ENCODE measurements at regions not wholly inside any gene's neighbourhood (a gene's known extent, or its start where the extent isn't known, plus 50 kb on each side); places are given as distances from the start of the nearest gene placed in this dataset.
"Not testable (repeated sequence)": the region's sequence is repeated elsewhere in the genome, so short reads cannot be mapped to it uniquely, and the experiment has no call there.

DNA sequence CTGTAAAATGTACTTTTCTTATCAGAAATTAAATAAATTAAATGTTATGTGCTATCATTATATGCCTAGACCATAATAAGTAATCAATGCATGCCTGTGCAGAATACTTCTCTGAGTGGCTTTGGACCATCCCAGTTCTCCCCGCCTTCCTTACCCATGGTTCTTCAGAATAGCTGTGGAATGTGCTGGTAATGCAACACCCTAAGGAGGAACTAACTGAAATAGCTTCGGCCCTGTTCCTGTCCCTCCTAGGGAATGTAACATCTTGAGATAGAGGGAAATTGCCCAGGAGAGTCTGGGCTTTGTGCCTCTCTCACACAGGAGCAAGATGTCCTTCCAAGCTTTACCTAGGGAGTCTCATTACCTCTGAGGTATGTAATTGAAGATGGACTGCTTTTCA is 693.6 kb upstream of the HS3ST1 start:
- TF ChIP-seq, protein P1, sequence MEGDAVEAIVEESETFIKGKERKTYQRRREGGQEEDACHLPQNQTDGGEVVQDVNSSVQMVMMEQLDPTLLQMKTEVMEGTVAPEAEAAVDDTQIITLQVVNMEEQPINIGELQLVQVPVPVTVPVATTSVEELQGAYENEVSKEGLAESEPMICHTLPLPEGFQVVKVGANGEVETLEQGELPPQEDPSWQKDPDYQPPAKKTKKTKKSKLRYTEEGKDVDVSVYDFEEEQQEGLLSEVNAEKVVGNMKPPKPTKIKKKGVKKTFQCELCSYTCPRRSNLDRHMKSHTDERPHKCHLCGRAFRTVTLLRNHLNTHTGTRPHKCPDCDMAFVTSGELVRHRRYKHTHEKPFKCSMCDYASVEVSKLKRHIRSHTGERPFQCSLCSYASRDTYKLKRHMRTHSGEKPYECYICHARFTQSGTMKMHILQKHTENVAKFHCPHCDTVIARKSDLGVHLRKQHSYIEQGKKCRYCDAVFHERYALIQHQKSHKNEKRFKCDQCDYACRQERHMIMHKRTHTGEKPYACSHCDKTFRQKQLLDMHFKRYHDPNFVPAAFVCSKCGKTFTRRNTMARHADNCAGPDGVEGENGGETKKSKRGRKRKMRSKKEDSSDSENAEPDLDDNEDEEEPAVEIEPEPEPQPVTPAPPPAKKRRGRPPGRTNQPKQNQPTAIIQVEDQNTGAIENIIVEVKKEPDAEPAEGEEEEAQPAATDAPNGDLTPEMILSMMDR (IDR thresholded peaks at IDR 0.05; ENCODE audit: low read depth, low read length, missing control alignments) = no peak
- no peak overlapping the region for H3K4me3 ChIP-seq (ENCODE audit: low read depth, low read length)
- no peak for DNase-seq (ENCODE audit: low read depth)

DNA sequence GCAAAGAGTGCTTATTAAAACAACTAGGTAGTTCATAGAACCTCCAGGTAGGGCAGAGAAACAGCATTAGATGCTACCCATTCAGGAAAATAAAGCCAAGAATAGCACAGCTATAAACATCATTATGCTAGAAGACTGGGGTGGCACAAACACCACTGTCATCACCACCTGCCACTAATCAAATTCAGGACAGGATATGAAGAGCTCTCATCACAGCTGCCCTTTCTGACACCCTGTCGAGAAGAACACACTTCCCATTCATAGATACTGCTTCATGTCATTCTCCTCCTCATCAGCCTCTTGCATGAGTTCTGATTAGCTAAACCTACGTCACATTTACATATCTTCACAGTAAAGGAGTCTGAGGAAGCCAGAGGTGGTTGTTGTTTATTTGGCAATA is 692.3 kb upstream of the HS3ST1 start:
- TF ChIP-seq, protein P1 (IDR thresholded peaks at IDR 0.05; ENCODE audit: low read depth, low read length, missing control alignments) = no peak
- no peak overlapping the region for H3K4me3 ChIP-seq (ENCODE audit: low read depth, low read length)
- DNase-seq (ENCODE audit: low read depth) = no peak

DNA sequence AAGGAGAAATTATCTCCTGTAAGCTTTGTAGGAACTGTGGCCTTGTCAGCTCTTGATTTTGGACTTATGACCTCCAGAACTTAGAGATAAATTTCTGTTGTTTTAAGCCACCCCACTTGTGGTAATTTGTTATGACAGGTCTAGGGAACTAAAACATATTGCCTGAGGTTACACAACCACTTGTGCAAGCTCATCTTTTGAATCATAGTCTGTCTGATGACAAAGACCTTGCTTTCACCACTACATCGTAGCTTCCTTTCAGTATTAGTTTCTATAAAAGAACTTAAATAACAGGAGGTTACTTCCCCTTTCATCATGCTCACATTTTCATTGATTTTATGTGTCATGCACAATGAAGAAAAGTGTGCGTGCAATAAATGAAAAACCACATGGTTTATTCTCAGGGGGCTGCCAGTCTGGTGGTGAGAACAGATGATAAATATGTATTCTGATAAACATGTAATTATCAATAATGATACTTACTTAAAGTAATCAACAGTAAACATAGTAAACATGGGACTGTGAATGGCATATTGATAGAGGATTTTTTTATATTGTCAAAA is 690.0 kb upstream of the HS3ST1 start:
- TF ChIP-seq, protein P1 (IDR thresholded peaks at IDR 0.05; ENCODE audit: low read depth, low read length, missing control alignments) = no peak
- no peak for DNase-seq (ENCODE audit: low read depth)
- H3K4me3 ChIP-seq (ENCODE audit: low read depth, low read length) = no peak overlapping the region

DNA sequence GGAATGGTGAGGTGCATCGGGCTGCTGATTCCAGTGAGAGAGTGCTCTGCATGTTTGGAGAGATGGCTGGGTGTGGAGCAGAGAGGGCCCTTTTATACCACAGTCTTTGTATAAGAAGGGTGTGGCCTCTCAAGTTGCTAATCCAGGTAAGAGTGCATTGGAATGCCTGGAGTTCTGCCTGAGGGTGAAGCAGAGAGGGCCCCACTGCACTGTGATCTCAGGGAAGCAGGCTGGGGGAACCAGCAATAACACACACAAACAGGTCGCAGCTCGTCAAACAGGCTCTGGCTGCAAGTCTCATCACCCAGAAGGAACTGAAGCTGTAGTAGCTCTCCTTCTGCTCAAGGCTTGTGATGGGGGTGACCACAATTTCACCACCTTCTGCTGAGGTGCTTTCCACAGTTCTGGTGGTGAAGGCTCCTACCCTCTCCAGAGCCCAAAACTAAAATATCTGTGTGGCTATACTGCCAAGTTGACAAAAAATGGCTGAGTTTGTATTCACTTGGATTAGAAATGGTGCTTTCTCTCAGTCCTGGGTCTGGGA is 687.4 kb upstream of the HS3ST1 start:
- DNase-seq (ENCODE audit: low read depth) = no peak
- no peak overlapping the region for H3K4me3 ChIP-seq (ENCODE audit: low read depth, low read length)
- TF ChIP-seq, protein P1 (IDR thresholded peaks at IDR 0.05; ENCODE audit: low read depth, low read length, missing control alignments) = no peak

DNA sequence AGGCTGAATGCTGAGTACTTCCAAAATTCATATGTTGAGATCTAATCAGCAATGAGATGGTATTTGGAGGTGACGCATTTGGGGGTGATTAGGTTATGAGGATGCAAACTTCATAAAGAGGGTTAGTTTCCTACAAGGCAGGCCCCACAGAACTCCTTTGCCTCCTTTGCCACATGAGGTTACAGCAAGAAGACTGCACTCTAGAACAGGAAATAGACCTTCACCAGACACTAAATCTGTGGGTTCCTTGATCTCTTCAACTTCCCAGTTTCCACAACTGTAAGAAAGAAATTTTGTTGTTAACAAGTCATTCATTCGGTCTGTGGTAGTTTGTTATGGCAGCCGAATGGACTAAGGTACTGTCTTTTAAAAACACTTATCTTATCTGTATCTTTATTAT is 681.9 kb upstream of the HS3ST1 start:
- H3K4me3 ChIP-seq (ENCODE audit: low read depth, low read length) = no peak overlapping the region
- TF ChIP-seq, protein P1 (IDR thresholded peaks at IDR 0.05; ENCODE audit: low read depth, low read length, missing control alignments) = no peak
- DNase-seq (ENCODE audit: low read depth) = no peak

DNA sequence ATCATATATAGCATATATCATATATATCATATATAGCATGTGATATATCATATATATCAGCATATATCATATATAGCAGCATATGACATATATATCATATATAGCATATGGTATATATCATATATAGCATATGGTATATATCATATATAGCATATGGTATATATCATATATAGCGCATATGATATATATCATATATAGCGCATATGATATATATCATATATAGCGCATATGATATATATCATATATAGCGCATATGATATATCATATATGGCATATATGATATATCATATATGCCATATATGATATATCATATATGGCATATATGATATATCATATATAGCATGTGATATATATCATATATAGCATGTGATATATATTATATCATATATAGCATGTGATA is 680.4 kb upstream of the HS3ST1 start:
- DNase-seq (ENCODE audit: low read depth); H3K4me3 ChIP-seq (ENCODE audit: low read depth, low read length): not testable (repeated sequence)

DNA sequence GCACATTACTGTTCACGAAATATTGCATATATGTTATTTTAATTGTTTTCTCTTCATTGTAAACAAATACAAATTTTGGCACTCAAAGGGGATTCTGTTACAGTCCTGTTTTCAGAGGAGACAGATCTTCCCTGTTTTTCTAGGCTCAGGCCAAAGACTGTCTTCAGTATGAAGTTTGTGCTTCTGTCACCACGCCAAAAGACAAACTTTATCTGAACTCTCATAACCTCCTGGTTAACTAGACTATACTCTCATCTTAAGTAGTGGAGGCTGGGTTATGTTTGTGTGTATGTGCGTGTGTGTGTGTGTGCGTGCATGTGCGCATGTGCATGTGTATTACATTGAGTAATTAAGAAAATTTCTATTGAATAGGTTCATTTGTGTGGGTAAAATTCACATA is 676.8 kb upstream of the HS3ST1 start:
- DNase-seq (ENCODE audit: low read depth) = no peak
- H3K4me3 ChIP-seq (ENCODE audit: low read depth, low read length) = no peak overlapping the region
- TF ChIP-seq, protein P1 (IDR thresholded peaks at IDR 0.05; ENCODE audit: low read depth, low read length, missing control alignments) = no peak

DNA sequence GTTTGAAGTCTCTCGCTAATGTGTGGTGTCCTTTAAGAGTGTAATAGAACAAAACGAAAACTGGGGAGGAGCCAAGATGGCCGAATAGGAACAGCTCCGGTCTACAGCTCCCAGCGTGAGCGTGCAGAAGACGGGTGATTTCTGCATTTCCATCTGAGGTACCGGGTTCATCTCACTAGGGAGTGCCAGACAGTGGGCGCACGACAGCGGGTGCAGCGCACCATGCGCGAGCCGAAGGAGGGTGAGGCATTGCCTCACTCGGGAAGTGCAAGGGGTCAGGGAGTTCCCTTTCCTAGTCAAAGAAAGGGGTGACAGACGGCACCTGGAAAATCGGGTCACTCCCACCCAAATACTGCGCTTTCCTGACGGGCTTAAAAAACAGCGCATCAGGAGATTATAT is 661.2 kb upstream of the HS3ST1 start:
- not testable (repeated sequence) for H3K4me3 ChIP-seq (ENCODE audit: low read depth, low read length); DNase-seq (ENCODE audit: low read depth)

Measured in GM12864 (cell line).